ENCODE measurements at regions not wholly inside any gene's neighbourhood (a gene's known extent, or its start where the extent isn't known, plus 50 kb on each side); places are given as distances from the start of the nearest gene placed in this dataset.
"Not testable (repeated sequence)": the region's sequence is repeated elsewhere in the genome, so short reads cannot be mapped to it uniquely, and the experiment has no call there.

DNA sequence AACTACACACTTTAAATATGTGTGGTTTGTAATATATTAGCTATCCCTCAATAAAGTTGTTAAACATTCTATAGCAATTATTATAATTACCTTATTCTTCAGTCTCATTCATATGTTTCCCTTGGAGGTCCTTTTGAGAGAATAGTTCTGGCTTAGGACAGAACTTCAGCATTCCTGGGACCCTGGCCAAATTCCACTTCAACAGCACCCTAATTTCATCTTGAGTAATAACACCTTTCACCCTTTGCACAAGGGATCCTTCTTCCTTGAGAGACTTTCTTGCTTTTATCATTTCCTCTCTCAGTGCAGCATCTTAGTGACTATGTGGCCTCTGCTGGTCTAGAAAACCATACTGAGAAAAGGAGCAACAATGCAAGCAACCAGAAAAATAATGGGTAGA lies 255.9 kb downstream of the C11orf87 start:
- DNase-seq (ENCODE audit: low read depth in 3 of 3), result no peak

- no peak for DNase-seq (ENCODE audit: low read depth in 3 of 3)
Observed at GRCh38 chr11:109680127-109680526, 258.1 kb downstream of the C11orf87 start.

DNA sequence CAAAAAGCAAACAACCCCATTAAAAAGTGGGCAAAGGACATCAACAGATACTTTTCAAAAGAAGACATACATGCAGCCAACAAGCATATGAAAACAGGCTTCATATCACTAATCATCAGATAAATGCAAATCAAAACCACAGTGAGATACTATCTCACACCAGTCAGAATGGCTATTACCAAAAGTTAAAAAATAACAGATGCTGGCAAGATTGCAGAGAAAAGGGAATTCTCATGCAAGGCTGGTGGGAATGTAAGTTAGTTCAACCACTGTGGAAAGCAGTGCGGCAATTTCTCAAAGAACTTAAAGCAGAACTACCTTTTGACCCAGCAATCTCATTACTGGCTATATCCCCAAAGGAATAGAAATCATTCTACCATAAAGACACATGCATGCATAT lies 260.8 kb downstream of the C11orf87 start:
- DNase-seq (ENCODE audit: low read depth in 3 of 3), result not testable (repeated sequence)

- no peak for DNase-seq (ENCODE audit: low read depth in 3 of 3)
Observed at GRCh38 chr11:109695696-109696095, 273.7 kb downstream of the C11orf87 start.

- no peak for DNase-seq (ENCODE audit: low read depth in 3 of 3)
Observed at GRCh38 chr11:109696191-109696897, 274.4 kb downstream of the C11orf87 start.

DNA sequence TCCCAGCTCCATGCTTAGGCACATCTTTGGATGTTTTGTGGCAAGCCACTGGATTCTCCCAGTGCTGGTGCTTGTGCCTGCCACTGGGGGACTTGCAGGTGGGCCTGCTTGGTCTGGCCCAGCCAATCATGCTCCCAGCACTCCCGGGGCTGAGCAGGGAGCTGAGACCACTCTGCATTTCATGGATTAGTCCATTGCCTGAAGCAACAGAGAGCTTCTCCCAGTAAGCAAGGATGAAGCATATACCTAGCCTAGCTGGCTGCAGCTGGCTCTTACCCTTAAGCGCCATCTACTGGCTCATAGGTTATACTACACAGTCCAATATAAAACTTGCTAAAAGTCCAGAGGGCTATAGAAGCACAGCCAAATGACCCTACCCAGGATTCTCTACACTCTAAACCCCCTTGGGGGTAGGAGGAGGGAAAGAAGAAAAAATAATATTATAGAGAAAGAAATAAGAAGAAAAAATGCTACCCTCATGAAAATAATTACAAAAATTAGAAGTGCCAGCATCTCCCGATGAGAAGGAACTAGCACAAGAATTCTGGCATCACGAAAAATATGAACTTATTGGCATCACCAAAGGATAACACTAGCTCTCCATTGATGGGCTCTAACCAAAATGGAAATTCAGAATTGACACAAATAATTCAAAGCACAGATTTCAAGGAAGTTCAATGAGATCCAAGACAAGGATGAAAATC lies 275.3 kb downstream of the C11orf87 start:
- DNase-seq (ENCODE audit: low read depth in 3 of 3), result no peak

DNA sequence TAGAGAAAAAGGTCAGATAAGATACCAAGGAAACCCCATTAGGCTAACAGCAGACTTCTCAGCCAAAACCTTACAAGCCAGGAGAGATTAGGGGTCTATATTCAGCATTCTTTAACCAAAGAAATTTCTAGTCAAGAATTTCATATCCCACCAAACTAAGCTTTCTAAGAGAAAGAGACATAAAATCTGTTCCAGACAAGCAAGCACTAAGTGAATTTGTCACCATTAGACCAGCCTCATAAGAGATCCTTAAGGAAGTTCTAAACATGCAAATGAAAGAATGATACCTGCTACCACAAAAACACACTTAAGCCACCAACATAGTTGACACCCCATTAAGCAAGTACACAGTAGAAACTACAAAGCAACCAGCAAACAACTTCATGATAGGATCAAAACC lies 276.2 kb downstream of the C11orf87 start:
- no peak for DNase-seq (ENCODE audit: low read depth in 3 of 3)

GRCh38 chr11:109704432-109704831 lies 282.4 kb downstream of the C11orf87 start:
- no peak for DNase-seq (ENCODE audit: low read depth in 3 of 3)

GRCh38 chr11:109706945-109707344 lies 285.0 kb downstream of the C11orf87 start:
- DNase-seq (ENCODE audit: low read depth in 3 of 3), result no peak

DNA sequence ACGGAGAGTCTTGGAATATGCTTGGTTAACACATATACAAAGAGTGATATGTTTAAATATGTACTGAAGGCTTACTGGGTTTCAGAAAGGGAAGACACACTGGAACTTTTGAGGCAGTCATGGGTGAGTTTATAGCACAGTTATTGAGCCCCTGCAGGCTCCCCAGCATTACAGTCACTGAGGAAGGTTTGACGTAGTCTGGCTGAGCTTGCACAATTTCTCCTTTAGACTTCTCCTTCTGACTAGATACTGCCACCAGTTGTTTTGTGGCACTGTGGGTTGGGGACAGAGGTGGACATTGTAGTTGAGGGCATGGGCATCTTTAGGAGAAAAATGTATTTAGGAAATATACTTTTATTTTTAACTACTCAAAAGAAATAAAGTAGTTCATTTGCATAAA lies 285.4 kb downstream of the C11orf87 start:
- no peak for DNase-seq (ENCODE audit: low read depth in 3 of 3)

GRCh38 chr11:109708184-109708583 lies 286.2 kb downstream of the C11orf87 start:
- DNase-seq (ENCODE audit: low read depth in 3 of 3), result no peak

DNA sequence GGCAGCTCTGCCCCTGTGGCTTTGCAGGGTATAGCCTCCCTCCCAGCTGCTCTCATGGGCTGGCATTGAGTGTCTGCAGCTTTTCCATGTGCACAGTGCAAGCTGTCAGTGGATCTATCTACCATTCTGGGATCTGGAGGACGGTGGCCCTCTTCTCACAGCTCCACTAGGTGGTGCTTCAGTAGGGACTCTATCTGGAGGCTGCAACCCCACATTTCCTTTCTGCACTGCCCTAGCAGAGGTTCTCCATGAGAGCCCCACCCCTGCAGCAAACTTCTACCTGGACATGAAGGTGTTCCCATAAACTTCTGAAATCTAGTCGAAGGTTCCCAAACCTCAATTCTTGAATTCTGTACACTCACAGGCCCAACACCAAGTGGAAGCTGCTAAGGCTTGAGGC lies 292.5 kb downstream of the C11orf87 start:
- not testable (repeated sequence) for DNase-seq (ENCODE audit: low read depth in 3 of 3)

- DNase-seq (ENCODE audit: low read depth in 3 of 3), result not testable (repeated sequence)
Observed at GRCh38 chr11:109715424-109715823, 293.4 kb downstream of the C11orf87 start.

- DNase-seq (ENCODE audit: low read depth in 3 of 3), result no peak
Observed at GRCh38 chr11:109726061-109726460, 304.1 kb downstream of the C11orf87 start.

DNA sequence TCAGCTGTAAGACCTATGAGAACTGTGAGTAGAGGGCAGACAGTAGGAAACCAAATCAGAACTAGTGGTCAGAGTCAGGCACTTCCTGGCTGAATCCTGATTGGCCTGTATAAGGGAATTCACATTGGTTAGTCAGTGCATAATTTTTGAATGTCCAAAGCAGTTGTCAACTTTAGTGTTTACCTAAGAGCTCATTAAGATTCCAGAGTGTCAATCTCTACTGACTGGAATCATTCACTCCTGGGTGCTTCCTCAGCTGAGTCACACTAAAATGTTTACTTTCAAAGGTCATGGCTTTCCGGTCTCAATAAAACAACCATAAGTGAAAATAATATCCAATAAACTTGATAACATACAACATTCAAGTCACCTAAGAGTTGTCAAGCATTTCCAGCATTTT lies 306.1 kb downstream of the C11orf87 start:
- DNase-seq (ENCODE audit: low read depth in 3 of 3), result no peak

- DNase-seq (ENCODE audit: low read depth in 3 of 3), result no peak
Observed at GRCh38 chr11:109729761-109730160, 307.8 kb downstream of the C11orf87 start.

DNA sequence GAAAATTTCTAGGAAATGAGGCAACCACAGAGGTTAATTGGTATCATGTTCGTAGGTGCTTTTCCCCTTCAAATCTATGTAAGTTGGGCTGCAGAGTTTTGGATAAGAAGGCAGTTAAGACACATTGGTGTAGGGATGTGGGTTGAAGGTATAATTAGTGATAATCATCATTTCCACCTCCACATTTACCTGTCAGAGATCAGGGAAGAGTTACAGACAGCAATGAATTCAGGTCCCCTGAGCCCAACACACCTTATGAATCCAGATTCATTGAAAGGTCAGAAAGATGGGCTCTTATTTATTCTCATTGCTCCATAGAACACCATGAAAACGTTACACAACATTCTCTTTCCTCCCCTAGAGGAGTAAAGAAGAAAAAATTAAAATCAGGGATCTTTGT lies 308.7 kb downstream of the C11orf87 start:
- DNase-seq (ENCODE audit: low read depth in 3 of 3), result no peak

GRCh38 chr11:109731451-109731850 lies 309.5 kb downstream of the C11orf87 start:
- no peak for DNase-seq (ENCODE audit: low read depth in 3 of 3)

DNA sequence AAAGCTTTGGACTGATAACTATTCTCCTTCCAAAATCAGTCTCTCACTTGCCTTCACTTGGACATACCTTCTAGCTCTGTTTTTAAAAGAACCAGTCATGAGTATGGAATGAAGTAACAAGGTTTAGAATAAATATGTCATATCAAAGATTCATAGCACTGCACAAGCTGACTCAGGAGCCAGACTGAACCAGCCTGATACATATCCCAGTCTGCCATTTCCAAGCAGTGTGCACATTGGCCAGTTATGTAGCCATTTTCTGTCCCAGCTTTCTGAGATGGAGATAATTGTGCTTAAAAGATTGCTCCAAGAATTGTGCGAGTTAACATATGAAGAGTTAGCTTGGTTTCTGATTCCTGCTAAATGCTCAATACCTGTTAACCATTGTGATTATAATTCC lies 311.3 kb downstream of the C11orf87 start:
- DNase-seq (ENCODE audit: low read depth in 3 of 3), result no peak

GRCh38 chr11:109734566-109734965 lies 312.6 kb downstream of the C11orf87 start:
- no peak for DNase-seq (ENCODE audit: low read depth in 3 of 3)

DNA sequence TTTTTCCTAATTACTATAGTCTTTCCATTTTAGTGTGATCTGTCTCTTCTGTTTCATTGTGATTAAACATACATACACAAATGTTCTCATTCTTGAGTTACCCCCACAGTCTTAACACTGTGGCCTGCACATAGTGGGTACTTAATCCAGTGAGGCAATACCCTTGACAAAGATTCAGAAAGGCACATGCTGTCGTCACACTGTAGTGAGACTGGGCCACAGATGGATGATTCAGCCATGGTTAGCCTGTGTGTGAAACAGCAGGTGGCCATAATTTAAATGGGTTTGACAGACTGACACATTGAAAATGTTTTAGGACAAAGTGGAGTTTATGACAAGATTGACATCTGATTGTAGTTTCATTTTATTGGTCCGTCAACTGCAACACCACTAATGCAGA lies 313.1 kb downstream of the C11orf87 start:
- no peak for DNase-seq (ENCODE audit: low read depth in 3 of 3)

DNA sequence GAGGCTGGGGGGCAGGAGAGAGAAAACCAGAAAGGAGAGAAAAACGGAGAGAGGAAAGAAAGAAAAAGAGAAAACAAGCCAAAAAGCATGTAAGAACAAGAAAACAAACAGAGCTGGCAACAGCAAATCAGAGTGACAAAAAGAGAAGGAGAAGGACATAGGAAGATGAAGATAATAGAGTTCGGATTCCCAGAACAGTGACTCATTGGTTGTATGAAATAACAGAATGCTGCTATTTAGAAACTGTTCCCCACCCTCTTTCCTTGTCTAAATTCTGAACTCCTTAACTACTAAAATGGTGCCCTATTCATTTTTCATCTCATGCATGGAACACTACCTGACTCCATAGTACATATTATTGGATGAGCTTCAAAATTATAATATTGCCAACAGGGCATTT lies 317.4 kb downstream of the C11orf87 start:
- DNase-seq (ENCODE audit: low read depth in 3 of 3), result no peak

GRCh38 chr11:109745996-109746625 lies 324.1 kb downstream of the C11orf87 start:
- DNase-seq (ENCODE audit: low read depth in 3 of 3), result no peak

All from stimulated activated CD4-positive, alpha-beta T cell treated with anti-CD3 and anti-CD28 coated beads, TNF-alpha, amount 100 ng/mL, for 48 hours (primary cell).